ENCODE measurements at regions not wholly inside any gene's neighbourhood (a gene's known extent, or its start where the extent isn't known, plus 50 kb on each side); places are given as distances from the start of the nearest gene placed in this dataset.
"Not testable (repeated sequence)": the region's sequence is repeated elsewhere in the genome, so short reads cannot be mapped to it uniquely, and the experiment has no call there.

DNA sequence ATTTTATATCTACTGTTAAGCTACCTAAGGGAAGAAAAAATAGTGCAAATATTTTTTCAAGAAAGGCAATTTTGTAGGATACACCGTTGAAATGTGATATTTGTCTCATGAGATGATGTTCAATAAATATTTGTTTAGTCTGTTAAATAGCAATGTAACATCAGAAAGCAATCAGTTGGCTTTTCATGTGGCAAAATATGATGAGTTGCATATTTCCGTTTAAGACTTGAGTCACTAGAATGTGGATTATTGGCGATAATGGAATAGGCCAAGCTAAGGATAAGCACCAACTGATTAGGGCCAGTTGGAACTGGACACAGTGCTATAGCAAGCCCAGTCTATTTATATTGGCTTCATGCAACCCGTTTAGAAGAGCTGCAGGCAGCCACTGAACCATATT is 250.4 kb upstream of the SLC16A7 start:
- DNase-seq (ENCODE audit: low read depth): no peak

GRCh38 chr12:59344224-59344623 is 251.6 kb upstream of the SLC16A7 start:
- no peak for DNase-seq (ENCODE audit: low read depth)

GRCh38 chr12:59329462-59329861 is 266.4 kb upstream of the SLC16A7 start:
- DNase-seq (ENCODE audit: low read depth): no peak

DNA sequence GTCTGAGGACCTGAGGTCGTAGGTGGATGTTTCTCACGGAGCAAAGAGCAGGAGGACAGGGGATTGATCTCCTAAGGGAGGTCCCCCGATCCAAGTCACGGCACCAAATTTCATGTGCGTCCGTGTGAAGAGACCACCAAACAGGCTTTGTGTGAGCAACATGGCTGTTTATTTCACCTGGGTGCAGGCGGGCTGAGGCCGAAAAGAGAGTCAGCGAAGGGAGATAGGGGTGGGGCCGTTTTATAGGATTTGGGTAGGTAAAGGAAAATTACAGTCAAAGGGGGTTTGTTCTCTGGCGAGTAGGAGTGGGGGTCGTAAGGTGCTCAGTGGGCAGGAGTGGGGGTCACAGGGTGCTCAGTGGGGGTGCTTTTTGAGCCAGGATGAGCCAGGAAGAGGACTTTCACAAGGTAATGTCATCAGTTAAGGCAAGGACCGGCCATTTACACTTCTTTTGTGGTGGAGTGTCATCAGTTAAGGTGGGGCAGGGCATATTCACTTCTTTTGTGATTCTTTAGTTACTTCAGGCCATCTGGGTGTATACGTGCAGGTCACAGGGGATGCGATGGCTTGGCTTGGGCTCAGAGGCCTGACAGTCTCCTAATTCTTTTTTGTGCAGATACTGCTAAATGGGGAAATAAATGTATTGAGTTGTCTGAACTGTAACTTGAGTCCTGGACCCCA is 267.3 kb upstream of the SLC16A7 start:
- not testable (repeated sequence) for DNase-seq (ENCODE audit: low read depth)

- not testable (repeated sequence) for DNase-seq (ENCODE audit: low read depth)
Measured at GRCh38 chr12:59326457-59326856, 269.4 kb upstream of the SLC16A7 start.

DNA sequence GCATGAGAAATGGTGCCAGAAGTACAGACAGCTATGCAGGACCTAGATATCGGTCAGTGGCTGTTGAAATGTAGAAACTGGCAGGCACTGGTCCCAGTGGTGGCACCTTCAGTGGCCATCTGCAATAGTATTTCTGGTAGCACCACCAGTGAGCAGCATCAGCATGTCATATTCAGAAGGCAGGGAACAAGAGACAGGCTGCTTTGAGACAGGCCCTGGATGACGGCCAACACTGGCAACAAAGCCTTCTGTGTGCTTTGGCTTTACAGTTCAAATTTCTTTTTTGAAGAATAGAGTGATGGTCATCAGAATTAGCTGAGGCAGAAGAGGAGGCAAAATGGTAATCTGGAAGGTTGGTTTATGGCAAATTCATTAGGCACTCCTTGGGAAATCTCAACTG is 273.4 kb upstream of the SLC16A7 start:
- no peak for DNase-seq (ENCODE audit: low read depth)

DNA sequence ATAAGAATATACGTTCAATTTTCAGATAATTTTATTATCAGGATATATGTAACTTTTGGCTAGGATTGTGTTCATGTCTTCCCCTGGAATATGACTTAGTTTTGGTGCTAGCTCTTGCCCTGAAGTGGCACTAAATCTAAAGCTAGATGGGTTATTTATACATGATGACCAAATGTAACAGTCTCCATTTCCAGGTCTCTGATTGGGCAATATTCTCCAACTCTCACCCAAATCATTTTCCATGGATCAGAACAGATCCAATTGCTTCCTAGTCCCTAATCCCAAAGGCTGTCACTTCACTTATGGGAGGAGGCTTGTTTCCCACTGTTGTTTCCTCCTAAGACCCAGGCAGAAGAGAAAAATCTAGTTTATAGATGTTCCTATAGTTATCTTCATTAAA is 274.6 kb upstream of the SLC16A7 start:
- no peak for DNase-seq (ENCODE audit: low read depth)

- DNase-seq (ENCODE audit: low read depth): no peak
Measured at GRCh38 chr12:59320112-59320511, 275.7 kb upstream of the SLC16A7 start.

GRCh38 chr12:59318940-59319339 is 276.9 kb upstream of the SLC16A7 start:
- no peak for DNase-seq (ENCODE audit: low read depth)

DNA sequence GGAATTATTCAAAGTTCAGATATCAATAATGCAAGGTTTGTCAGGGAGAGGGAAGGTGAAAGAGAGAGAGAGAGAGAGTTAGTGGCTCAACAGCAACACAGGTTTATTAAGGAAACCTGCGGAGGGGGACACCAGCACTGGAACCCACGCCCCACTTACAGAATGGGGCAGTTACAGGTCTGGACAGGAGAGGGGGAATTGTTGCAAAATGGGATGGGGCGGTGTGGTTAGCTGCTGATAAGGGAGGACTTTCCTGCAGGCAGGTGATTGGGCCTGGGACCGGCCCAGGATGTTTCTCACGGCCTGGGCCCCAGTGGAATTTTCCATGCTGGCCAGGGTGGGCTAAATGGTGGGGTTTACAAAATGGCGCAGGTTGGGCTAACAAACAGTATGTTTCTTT is 278.2 kb upstream of the SLC16A7 start:
- no peak for DNase-seq (ENCODE audit: low read depth)

DNA sequence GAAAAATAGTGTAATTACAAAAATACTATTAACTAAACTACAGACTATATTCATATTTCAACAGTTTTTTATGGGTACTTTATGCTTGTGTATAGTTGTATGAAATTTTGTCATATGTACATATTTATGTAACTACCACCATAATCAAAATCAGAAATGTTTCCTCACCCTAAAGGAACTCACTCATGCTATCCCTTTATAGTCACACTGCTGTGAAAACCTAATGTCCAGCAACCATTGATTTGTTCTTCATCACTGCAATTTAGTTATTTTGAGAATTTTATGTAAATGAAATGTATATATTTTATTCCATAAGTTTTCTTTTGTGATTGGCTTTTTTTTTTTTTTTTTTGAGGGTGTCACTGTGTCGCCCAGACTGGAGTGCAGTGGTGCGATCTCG is 278.9 kb upstream of the SLC16A7 start:
- no peak for DNase-seq (ENCODE audit: low read depth)

GRCh38 chr12:59316354-59316753 is 279.5 kb upstream of the SLC16A7 start:
- not testable (repeated sequence) for DNase-seq (ENCODE audit: low read depth)

DNA sequence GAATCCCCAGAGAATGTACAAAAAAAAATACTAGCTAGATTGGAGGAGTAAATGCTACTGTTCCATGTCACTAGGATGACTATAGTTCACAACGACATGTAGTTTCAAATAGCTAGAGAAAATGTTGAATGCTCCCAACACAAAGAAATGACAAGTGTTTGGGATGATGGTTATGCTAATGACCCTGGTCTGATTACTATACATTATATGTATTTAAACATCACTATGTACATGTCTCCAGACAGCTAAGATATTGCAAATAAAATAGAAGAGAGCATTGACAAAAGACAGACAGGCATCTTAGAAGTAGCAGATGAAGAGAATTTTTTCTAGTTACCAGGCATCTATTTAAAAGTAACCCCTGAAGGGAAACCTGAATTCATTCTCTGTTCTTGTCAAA is 281.6 kb upstream of the SLC16A7 start:
- DNase-seq (ENCODE audit: low read depth): no peak

DNA sequence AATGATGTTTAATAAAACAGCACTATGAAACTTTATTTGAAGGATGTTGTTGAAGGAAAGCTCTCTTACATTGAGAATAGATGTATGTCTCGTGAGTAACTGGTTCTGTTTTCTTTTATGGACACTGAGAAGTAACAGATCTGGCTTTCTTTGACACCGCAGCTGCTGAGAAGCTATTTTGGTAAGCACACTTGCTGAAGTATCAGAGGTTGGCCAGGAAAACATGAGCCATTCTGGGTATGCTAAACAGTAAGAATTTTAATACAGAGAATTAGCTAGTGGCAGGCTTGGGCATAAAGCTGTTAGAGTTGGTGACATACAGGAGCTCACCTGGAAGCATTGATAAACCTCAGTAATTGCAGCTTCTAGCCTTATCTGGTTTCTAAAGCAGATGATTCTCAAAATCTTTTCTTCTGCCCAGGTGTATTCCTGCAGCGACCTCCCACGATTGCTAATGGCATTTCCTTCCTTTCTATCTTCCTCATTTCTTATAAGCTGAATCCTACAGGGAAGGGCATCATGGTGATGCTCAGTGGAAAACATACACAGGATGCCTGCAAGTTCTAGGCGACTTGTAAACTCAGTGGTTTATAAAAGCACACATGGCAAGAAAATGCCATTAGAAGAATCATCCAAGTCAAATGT is 291.6 kb upstream of the SLC16A7 start:
- DNase-seq (ENCODE audit: low read depth): no peak

DNA sequence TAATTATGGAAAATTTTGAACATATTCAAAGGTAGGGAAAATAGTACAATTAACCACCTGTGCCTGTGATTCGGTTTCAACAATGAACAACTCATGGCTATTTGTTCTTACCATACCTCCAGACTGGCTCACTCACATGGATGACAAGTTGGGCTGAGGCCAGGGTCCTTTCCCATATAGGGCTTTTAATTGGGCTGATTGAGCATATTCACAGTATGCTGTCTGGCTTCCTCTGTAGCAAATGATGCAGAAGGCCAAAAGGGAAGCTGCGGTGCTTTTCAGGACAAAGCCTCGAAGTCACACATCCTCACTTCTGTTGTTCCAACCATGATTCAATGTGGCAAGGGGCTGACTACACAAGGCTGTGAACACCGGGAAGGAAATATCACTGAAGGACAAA is 297.5 kb upstream of the SLC16A7 start:
- DNase-seq (ENCODE audit: low read depth): no peak

- no peak for DNase-seq (ENCODE audit: low read depth)
Measured at GRCh38 chr12:59294221-59294620, 301.6 kb upstream of the SLC16A7 start.

DNA sequence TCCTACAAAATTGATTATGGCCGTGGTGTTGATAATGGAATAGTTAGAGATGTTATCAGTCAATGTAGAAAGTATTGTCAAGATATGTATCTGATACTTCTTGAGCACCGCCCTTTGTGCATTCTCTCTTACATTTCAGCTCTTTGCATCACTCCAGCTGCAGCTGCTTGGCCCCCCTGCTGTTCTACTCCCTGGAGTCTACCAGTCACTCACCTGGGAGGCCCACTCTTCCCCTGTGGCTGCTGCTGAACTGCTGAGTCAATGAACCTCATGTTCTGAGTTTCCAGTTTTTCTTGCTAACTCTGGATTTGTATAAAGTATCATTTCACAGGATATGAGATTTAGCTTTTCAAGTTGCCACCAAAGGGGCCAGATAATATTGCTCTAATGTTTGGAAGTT is 312.8 kb upstream of the SLC16A7 start:
- no peak for DNase-seq (ENCODE audit: low read depth)

DNA sequence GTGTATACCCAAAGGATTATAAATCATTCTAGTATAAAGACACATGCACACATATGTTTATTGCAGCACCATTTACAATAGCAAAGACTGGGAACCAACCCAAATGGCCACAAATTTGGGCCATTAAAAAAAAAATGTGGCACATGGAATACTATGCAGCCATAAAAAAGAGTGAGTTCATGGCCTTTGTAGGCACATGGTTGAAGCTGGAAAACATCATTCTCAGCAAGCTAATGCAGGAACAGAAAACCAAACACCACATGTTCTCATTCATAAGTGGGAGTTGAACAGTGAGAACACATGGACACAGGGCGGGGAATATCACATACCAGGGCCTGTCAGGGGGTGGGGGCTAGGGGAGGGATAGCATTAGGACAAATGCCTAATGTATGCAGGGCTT is 322.3 kb upstream of the SLC16A7 start:
- not testable (repeated sequence) for DNase-seq (ENCODE audit: low read depth)

DNA sequence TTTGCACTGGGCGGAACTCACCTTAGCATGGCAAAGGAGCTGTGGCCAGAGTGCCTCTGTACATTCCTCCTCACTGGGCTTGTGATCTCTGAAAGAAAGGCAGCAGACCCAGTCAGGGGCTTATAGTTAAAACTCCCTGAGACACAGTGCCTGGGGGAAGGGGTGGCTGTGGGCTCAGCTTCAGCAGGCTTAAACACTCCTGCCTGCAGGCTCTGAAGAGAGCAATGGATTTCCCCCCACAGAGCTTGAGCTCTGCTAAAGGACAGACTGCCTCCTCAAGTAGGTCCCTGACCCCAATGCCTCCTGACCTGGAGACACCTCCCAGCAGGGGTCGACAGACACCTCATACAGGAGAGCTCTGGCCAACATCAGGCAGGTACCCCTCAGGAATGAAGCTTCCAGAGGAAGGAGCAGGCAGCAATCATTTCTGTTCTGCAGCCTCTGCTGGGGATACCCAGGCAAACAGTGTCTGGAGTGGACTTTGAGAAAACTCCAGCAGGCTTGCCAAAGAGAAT is 327.5 kb upstream of the SLC16A7 start:
- no peak for DNase-seq (ENCODE audit: low read depth)

DNA sequence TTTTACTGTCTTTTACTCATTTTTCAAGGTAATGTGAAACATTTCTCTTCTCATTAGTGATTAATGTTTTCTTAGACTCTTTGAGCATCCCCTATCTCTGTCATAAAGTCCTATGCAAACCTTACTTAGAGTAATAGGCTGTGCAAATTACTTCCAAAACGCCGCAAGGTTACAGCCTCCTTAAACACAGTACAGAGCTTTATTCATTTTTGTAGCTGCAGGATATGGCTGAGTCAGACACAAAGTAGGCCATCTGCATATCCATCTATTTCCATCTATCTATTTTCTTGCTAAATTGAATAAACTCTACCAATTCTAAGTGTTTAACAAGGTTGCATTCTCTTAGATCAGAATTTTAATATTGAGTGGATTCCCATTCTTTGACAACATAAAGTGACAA is 335.6 kb upstream of the SLC16A7 start:
- DNase-seq (ENCODE audit: low read depth): no peak

DNA sequence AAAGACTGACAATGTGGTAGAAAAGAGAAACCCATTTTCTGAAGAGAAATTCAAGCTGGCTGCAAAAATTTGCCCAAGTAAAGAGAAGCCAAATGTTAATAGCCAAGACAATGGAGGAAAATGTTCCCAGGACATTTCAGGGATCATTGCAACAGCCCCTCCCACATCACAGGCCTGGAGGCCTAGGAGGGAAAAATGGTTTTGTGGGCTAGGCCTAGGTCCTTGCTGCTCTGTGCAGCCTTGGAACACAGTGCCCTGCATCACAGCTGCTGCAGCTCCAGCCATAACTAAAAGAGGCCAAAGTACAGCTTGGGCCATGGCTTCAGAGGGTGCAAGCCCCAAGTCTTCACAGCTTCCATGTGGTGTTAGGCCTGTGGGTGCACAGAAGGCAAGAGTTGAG is 332.4 kb upstream of the LRIG3 start:
- no peak for DNase-seq (ENCODE audit: low read depth)

- DNase-seq (ENCODE audit: low read depth): no peak
Measured at GRCh38 chr12:59250766-59251165, 330.5 kb upstream of the LRIG3 start.

GRCh38 chr12:59240048-59240447 is 319.7 kb upstream of the LRIG3 start:
- DNase-seq (ENCODE audit: low read depth): no peak

DNA sequence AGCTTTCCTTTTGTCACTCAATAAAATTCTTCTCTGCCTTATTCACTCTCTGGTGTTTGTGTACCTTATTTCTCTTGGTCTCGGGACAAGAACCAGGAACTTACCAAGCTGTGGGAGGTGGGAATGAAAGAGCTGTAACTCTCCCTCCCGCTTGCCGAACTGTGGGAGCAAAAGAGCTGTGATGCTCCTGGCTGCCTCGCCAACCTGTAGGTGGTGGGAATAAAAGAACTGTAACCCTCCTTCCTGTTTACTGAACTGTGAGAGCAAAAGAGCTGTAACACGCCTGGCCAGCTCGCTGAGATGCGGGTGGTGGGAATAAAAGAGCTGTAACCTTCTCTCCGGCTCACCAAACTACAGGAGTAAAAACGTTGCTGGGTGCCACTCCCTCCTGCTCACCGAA is 314.1 kb upstream of the LRIG3 start:
- no peak for DNase-seq (ENCODE audit: low read depth)
